Fibroblast of peridontal ligament (primary cell): ENCODE measurements at regions not wholly inside any gene's neighbourhood (a gene's known extent, or its start where the extent isn't known, plus 50 kb on each side); places are given as distances from the start of the nearest gene placed in this dataset.
"Not testable (repeated sequence)": the region's sequence is repeated elsewhere in the genome, so short reads cannot be mapped to it uniquely, and the experiment has no call there.

Source experiments
- DNase-seq: peaks from one replicate; pipeline ENCODE4 v3.0.0-alpha.2; 2010; ENCODE audit errors: extremely low read depth

DNA sequence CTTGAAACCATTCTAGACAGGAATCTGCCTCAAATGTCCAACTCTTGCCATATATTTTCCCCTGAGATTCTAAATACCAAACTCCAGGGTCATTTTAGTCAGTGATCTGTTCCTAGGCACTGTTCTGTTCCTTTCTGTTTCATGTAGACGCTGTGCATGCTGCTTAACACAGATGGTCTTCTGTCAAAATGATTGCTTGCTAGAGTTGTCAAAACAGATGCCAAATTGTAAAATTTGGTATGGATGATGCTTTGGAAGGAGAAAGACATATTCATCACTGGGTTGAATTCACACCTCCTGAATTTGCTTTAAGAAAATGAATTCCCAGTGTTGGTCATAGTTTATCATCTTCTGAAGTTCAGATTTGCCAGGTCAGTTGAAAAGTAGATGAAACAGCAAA, 425.9 kb downstream of the ETS1 start:
- DNase-seq = no peak

DNA sequence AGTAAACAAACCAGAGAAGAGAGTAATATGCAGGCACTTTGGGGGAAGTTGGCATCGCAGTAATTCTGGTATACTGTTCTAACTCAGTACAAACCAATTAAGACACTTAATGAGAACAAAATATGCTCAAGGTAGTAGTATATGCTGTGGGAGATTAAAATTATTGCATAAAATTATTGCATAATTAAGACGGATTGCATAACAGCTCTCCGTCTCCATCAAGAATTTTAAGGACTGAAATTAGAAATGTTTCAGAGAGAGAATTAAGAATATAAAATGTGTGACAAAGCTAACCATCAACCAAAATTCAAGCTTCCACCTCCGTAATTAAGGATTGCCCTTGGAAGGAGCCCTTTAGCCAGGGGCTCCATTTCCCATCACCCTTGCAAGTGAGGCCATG, 428.5 kb downstream of the ETS1 start:
- no peak for DNase-seq

DNA sequence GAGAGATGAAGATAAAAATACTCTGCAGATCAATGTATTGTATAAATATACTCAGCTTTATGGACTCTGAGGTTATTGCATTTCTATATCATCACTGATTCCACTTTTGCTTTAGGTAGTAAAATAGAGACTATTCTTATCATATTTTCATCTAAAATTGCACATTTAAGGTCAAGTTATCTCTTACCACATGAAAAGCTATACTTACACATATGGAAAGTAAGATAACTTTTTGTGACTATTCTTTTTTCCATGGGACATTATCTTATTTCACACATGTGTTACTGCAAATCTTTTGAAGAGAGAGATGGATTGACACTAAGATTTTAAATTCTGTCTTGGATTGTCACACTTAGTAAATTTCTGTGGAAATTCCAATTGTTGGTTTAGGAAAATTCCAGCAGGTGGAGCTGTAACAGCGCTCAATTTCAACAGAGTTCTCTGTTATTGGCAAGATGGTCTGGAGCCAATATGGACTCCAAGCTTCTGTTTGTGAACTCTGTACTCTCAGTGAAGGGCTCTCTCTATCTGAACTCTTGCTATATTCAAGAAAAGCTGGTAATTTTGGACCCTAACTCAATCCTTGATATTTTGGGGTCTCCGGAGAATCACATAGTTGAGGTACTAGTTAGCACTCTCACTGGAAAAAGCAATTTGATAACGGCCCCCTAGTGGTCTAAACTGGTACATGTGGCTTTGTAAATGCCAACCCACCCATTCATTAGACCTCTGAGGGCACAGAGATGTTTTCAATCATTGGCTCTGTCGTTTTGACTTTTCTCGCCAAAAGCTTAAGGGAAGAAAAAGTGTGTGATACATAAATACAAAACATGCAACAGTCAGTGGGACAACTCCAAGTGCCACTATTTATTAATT, 429.7 kb downstream of the ETS1 start:
- DNase-seq = peak; percentile 90

DNA sequence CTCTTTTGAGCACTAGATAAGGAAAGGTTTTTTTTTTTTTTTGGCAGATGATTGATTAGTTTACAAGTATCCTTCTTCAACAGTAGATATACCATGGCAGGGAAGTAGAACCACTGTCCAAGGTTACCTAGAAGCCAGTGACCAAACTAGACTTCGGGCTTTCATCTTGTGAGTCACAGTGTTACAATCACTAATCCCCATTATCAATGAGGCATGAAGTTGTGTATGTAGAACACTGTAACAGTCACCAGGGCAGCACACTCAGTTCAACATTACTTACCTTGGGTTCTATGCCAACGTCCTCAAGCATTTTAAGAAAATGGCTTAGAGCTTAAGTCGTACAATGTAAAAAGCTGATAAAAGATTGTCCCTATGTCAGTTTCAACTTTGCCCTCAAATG, 430.9 kb downstream of the ETS1 start:
- DNase-seq = no peak

DNA sequence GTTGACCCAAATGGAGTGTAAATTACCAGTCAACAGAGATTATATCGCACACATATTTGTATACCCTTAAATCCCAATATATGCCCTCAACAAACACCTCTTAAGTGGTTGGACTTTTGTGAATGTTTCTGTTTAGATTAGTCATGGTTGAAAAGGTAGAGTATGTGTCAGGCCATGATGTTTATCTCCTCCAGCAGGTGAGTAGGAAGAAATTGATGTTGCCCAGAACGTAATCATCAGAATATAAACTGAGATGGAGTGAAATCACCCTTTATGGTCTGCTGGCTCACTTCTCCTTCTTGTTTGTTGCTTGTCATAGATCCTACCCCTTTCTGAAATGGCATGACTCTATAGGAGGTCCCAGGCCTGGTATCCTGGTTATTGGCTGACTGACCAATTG, 431.8 kb downstream of the ETS1 start:
- DNase-seq = no peak

DNA sequence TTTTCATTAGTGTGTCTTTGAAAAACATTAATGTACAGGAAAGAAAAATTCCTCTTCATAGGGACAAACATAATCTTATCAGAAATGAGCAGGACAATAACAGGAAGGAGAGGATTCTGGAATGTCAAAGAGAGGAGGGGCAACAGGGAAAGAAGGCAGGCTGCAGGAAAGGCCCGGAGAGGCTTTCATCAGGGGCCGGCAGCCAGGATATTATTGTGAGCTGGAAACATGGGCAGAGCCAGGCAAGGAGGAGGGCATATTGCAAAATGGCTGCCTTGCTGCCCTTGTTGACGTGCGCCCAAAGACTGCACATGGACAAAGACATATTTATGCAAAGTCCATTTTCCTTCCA, 433.7 kb downstream of the ETS1 start:
- no peak for DNase-seq

DNA sequence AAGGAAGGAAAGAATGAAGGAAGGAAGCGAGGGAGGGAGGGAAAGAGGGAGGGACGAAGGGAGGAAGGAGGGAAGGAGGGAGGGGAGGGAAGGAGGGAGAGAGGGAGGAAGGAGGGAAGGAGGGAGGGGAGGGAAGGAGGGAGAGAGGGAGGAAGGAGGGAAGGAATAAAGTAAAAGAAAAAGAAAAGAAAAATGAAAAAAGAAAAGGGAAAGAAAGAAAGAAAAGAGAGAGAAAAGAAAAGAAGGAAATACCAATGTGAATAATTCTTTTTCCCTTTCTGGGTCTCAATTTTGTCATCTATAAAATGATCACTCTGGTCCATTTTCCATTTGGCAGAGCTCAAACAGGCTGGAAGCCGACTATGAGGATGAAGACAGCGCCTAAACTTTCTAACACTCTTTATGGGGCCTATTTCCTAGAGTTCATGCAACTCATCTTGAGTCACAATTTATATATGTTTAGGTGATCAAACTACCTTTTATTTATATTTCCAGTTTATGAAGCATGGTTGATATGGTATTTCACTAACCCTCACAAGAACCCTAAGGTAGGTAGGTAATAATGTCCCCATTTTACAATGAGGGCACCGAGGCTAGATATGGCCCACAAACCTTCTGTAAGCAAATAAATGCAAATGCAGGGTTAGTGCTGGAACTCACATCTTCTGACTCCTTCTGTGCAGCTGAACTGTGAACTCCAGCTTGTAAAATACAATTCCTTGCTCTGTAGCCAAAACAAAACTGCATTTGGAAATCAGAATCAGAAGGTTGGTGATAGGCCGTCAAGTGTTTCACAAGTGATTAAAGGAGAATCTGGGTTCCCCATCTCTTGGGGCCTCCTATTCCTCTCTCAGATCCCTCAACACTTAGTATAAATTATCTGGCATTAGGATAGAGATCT, 434.3 kb downstream of the ETS1 start:
- DNase-seq = no peak

DNA sequence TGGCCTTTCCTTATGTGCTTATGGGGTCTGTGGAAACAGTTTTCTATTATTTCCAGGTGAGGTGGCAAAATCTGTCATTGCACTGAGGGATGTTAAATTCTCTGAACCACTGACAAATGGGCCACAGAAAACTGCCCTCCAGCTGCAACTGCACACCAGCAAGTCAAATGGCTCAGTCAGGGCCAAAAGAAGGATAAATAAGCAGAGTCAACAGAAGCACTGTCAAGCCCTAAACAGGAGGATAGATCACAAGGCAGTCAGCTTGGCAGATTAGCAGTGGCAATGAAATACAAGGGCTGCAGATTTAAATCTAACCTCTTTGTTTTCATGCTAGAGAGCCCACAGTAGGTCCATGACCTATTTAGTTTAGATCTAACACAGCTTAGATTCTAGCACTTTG, 435.6 kb downstream of the ETS1 start:
- DNase-seq = no peak

DNA sequence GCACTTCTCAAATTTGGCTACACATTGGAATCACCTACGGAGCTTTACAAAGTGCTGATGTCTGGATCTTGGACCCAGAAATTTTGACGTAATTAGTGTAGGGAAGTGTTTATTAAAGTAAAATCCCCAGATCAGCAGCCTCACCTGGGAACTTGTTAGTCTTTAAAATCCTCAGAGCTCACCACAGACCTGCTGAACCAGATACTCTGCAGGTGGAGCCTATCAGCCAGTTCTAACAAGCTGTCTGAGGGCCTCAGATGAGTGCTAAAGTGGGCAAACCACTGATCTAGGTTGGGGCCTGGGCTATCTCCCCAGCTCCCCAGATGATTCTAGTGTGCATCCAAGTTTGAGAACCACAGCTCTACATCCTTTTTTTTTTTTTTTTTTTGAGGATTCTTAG, 436.0 kb downstream of the ETS1 start:
- DNase-seq = no peak

DNA sequence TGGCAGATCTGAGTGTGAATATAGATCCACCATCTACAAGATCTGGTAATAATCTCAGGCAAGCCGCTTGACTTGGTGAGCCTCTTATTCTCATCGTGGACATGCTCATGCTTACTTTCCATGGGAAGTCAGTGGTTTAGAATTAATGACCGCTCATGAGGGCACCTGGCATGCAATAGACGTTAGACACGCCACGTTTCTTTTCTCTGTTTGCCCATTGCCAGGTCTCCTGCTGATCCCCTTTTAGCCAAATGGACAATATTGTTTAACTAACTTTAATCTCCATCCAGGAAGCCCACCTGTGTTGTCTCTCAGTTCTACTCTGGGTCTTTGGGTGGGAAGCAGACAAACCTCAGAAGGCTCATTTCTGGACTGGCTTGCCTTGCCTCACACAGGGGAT, 439.1 kb downstream of the ETS1 start:
- no peak for DNase-seq

DNA sequence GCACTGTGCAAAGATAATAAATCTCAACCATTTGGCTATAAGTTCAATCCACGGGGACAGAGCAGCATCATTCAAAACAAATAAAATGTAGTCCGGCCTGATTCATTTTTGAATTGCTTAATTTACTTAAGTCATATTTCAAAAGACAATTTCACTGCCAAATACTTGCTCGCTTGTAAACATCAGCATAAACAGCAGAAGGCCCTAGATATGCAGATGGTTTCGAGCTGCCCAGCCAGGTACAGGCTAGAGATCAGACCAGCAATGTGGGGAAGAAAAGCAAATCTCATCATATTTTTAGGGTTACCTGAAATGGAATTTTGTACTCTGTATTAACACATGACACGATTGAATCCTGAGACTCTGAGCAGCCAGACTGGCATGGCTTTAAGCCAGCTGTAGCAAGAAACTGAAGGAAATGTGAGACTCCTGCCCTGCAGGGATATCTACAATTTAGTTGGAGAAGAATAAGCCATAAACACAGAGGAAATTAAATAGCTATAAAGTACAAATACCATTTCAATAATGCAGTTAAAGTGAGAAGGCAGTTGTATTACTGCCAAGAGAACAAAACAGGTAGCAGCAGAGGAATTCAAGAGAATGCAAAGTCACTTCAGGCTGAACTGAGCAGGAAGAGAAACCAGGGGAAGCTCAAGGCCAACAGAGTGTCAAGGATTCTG, 440.3 kb downstream of the ETS1 start:
- DNase-seq = no peak

DNA sequence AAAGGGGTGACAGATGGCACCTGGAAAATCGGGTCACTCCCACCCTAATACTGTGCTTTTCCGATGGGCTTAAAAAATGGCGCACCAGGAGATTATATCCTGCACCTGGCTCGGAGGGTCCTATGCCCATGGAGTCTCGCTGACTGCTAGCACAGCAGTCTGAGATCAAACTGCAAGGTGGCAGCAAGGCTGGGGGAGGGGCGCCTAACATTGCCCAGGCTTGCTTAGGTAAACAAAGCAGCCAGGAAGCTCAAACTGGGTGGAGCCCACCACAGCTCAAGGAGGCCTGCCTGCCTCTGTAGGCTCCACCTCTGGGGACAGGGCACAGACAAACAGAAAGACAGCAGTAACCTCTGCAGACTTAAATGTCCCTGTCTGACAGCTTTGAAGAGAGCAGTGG, 447.1 kb downstream of the ETS1 start:
- not testable (repeated sequence) for DNase-seq

DNA sequence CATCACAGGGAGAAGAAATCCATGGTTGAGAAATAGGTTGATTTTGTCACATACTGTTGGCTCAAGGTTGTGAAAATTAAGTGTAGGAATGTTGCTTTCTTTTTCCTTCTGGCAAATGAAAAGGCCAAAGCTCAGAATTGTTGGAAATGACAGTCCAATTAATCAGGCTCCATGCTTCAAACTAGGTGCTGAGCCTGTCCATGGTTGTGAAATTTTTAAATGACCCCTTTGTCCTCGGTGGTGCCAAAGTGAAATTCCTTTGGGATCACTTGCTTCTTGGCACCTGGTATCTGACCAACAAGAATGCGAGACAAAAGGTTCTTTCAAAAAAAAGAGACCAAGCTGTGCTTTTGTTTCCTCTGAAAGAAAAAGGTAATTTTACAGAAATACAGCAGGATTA, 451.9 kb downstream of the ETS1 start:
- no peak for DNase-seq

DNA sequence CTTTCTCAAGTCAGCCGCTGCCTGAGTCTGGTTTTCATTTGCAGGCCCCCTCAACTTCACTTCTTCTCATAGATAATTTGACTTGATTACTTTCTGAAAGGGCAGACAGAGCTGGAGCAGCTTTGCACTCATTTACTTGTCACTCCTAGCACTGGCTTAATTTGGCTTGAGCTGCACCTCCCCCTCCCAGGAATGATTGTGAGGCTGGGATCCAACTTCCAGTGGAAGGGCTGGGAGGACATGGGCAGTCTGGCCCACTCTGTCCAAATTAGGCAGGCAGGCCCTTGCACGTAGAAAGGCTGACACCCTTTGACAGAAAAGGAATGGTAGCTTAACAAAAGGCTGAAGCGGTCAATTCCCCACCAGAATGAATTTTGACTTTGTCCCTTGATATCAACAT, 453.9 kb downstream of the ETS1 start:
- DNase-seq = no peak

DNA sequence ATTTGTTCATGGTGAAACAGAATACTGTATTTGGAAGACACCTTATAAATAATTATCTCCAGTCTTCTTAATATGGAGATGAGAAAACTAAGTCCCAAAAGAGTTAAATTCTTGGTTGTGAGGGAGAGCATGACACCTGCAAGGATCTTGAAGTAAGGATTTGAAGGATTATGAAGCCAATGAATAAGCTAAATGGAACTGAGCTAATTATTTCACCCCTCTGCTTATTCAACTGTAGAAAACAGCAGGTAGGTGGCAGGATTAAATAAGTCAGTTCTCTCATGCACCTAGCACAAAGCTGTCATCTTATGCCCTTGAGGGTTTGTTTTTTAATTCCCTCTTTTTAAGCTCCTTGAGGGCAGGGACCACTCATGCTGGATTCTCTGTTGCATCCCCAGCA, 457.3 kb downstream of the ETS1 start:
- DNase-seq = no peak

DNA sequence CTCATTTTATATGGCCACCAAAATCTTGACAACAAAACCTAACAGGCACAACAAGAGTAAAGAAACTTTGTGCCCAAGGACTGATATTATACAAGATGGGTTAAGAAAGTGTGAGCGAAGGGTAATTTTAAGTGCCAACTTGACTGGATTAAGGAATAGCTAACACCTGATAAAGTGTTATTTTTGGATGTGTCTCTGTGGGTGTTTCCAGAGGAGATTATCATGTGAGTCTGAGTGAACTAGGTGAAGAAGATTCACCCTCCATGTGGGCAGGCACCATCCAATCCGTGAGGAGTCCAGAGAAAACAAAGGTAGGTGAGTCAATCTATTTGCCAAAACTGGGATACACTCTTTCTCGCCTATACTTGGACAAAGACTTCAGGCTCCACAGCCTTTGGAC, 461.6 kb downstream of the ETS1 start:
- no peak for DNase-seq

DNA sequence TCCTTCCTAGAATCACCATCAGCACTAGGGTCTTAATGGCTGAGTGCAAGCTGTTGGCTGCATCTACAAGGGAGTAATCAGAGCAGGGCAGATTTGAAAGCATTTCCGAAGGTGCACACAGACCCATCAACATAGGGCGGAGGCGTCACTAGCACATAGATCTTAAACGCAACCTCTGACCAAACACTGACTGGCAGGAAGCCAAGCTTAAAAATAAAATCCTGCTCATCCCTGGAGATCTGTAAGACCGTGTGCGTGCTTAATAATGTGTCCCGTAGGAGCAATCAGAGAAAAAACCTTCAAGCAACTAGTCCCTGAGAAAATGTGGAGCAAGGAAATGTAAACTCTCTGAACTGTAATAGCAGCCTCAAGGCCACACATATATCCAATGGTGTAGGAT, 470.5 kb downstream of the ETS1 start:
- DNase-seq = peak; percentile 9

DNA sequence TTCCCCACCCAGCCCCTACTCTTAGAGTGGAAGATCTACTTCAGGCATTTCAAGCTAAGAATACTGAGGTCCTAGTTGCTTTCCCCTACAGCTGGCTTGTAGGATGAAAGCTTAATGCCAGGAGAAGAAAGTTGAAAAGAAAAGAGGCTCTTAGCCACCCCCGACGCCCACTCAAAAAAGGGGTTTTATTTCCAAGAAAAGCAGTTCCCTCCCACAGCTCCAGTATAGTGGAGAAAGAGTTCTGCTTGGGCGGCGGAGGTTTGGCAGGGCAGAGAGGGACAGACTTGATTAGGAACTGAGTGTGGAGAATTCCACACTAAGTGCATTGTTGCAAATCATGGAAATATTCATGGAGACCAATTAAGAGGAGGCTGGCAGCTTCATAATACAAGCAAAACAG, 470.9 kb downstream of the ETS1 start:
- DNase-seq = no peak

DNA sequence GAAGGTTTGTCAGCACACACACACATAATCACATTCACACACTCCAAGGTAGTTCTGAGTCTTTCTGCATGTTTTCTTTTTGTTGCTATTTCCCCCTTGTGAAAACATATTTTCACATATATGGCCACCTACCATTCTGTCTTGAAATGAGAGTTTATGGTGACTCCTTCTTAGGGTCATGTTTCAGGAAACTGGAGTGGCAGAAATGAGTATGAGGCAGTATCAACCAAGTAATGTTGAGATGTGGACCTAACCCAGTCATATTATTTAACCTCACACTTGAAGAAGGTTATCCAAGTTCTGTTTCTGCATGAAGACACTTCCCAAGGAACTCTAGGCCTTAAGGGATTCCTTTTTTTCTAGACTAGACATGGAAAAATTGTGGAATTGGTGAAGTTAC, 481.4 kb downstream of the ETS1 start:
- no peak for DNase-seq

DNA sequence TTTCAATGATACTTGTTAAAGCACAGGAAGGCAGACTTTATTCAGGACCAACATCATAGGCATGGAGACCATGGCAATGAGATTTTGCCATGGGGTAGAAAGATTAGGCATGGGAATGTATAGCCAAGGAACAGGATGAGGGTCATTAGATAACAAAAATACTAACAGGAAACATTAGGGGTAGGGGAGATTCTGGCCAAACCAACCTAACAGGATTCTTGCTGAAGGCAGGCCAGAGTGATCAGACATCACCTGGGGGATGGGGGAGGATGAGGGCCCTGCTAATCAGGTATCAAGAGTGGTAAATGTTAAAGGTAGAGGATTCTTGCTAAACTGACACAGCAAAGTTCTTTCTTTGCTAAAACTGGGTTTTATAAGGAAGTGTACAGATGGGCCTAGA, 481.8 kb downstream of the ETS1 start:
- DNase-seq = no peak

DNA sequence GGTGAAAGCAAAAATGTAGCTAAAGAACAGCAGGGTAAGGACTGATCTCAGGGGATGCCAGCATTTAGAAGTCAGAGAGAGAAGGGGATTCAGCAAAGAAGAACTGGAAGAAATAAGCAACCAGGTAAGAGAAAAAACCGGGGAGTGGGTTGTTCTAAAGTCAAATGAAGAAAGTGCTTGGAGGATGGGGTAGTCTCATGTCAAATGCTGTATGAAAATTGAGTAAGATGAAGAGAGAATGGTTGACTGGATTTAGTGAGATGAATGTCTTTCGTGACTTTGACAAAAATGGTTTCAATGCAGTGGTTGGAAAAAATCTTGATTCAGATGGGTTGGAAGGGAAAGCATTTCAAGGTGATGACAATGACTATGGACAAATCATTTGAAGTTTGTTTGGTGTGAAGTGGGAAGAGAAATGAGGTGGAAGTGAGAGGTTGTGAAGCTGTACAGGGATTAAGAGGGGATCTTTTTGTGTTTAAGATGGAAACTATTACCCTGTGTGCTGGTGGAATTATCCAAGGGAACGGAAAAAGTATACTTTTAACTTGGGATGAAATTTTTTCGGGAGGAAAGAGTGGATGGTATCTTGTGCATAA, 484.0 kb downstream of the ETS1 start:
- DNase-seq = no peak

DNA sequence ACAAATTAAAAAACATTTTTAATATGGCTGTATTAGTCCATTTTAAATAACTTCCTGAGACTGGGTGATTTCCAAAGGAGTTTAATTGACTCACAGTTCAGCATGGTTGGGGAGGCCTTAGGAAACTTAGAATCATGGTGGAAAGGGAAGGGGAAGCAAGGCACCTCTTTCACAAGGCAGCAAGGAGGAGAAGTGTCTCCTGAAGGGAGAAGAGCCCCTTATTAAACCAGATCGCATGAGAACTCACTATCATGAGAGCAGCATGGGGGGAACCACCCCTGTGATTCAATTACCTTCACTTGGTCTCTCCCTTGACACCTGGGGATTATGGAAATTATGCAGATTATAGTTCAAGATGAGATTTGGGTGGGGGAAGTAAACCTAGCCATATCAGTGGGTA, 488.6 kb downstream of the ETS1 start:
- DNase-seq = no peak
